ENCODE measurements at regions not wholly inside any gene's neighbourhood (a gene's known extent, or its start where the extent isn't known, plus 50 kb on each side); places are given as distances from the start of the nearest gene placed in this dataset.

- TF ChIP-seq CTCF (IDR thresholded peaks at IDR 0.05; ENCODE audit: low read length) (no peak), EZH2phosphoT487 (IDR thresholded peaks at IDR 0.05; ENCODE audit: low read length) (no peak), EZH2 (optimal IDR thresholded peaks at IDR 0.05; ENCODE audit: low read depth, low read length) (no peak)
- no peak overlapping the region for H3K4me3 ChIP-seq (ENCODE audit: low read length)
- H3K36me3 ChIP-seq (replicated peaks; ENCODE audit: insufficient read depth, low read length) = no peaks in the 10 kb centered on the region
- H3K9ac ChIP-seq (ENCODE audit: low read length) = no peak overlapping the region
- DNase-seq = no peak
- H4K20me1 ChIP-seq (ENCODE audit: insufficient read depth, low read length) = no peaks in the 10 kb centered on the region
- no peaks in the 10 kb centered on the region for H3F3A ChIP-seq (ENCODE audit: insufficient read depth, low read length)
- H3K27me3 ChIP-seq (replicated peaks; ENCODE audit: insufficient read depth, low read length) = no peaks in the 10 kb centered on the region
- H3K9me3 ChIP-seq (replicated peaks; ENCODE audit: insufficient read depth, low read length) = no peaks in the 10 kb centered on the region
- no peak overlapping the region for H2AFZ ChIP-seq (ENCODE audit: low read length)
- no peaks in the 10 kb centered on the region for H3K9me2 ChIP-seq (replicated peaks; ENCODE audit: insufficient read depth, low read length)
- H3K4me1 ChIP-seq (ENCODE audit: low read length) = 0 out of 2 replicates have a peak, but pooled peaks cover 6% of the 10 kb centered on the region
- no peak overlapping the region for H3K4me2 ChIP-seq (ENCODE audit: low read depth, low read length)
- H3K79me2 ChIP-seq (ENCODE audit: low read length) = no peaks in the 10 kb centered on the region
- no peak overlapping the region for H3K27ac ChIP-seq (ENCODE audit: low read length)
Measured at GRCh38 chr10:113364227-113364626, 188.6 kb upstream of the HABP2 start.

- DNase-seq = no peak
- no peaks in the 10 kb centered on the region for H3K27me3 ChIP-seq (replicated peaks; ENCODE audit: insufficient read depth, low read length)
- H3K27ac ChIP-seq (ENCODE audit: low read length) = no peak overlapping the region
- H3K36me3 ChIP-seq (replicated peaks; ENCODE audit: insufficient read depth, low read length) = no peaks in the 10 kb centered on the region
- H4K20me1 ChIP-seq (ENCODE audit: insufficient read depth, low read length) = no peaks in the 10 kb centered on the region
- no peaks in the 10 kb centered on the region for H3K79me2 ChIP-seq (ENCODE audit: low read length)
- H2AFZ ChIP-seq (ENCODE audit: low read length) = no peak overlapping the region
- H3K9me3 ChIP-seq (replicated peaks; ENCODE audit: insufficient read depth, low read length) = no peaks in the 10 kb centered on the region
- no peaks in the 10 kb centered on the region for H3K9me2 ChIP-seq (replicated peaks; ENCODE audit: insufficient read depth, low read length)
- H3K4me2 ChIP-seq (ENCODE audit: low read depth, low read length) = no peak overlapping the region
- TF ChIP-seq EZH2 (optimal IDR thresholded peaks at IDR 0.05; ENCODE audit: low read depth, low read length) = no peak
- TF ChIP-seq CTCF (IDR thresholded peaks at IDR 0.05; ENCODE audit: low read length) = no peak
- TF ChIP-seq EZH2phosphoT487 (IDR thresholded peaks at IDR 0.05; ENCODE audit: low read length) = no peak
- no peaks in the 10 kb centered on the region for H3K4me1 ChIP-seq (ENCODE audit: low read length)
- H3K9ac ChIP-seq (ENCODE audit: low read length) = no peak overlapping the region
- H3K4me3 ChIP-seq (ENCODE audit: low read length) = no peak overlapping the region
- no peaks in the 10 kb centered on the region for H3F3A ChIP-seq (ENCODE audit: insufficient read depth, low read length)
Measured at GRCh38 chr10:113368666-113369364, 184.0 kb upstream of the HABP2 start.

GRCh38 chr10:113369365-113369694 lies 183.5 kb upstream of the HABP2 start:
- no peak overlapping the region for H3K4me2 ChIP-seq (ENCODE audit: low read depth, low read length)
- H3K36me3 ChIP-seq (replicated peaks; ENCODE audit: insufficient read depth, low read length) = no peaks in the 10 kb centered on the region
- H3F3A ChIP-seq (ENCODE audit: insufficient read depth, low read length) = no peaks in the 10 kb centered on the region
- H2AFZ ChIP-seq (ENCODE audit: low read length) = no peak overlapping the region
- H3K9ac ChIP-seq (ENCODE audit: low read length) = no peak overlapping the region
- H3K9me2 ChIP-seq (replicated peaks; ENCODE audit: insufficient read depth, low read length) = no peaks in the 10 kb centered on the region
- H3K79me2 ChIP-seq (ENCODE audit: low read length) = no peaks in the 10 kb centered on the region
- H3K27ac ChIP-seq (ENCODE audit: low read length) = no peak overlapping the region
- no peaks in the 10 kb centered on the region for H3K9me3 ChIP-seq (replicated peaks; ENCODE audit: insufficient read depth, low read length)
- DNase-seq = no peak
- no peaks in the 10 kb centered on the region for H4K20me1 ChIP-seq (ENCODE audit: insufficient read depth, low read length)
- no peak overlapping the region for H3K4me3 ChIP-seq (ENCODE audit: low read length)
- no peaks in the 10 kb centered on the region for H3K27me3 ChIP-seq (replicated peaks; ENCODE audit: insufficient read depth, low read length)
- H3K4me1 ChIP-seq (ENCODE audit: low read length) = no peaks in the 10 kb centered on the region
- TF ChIP-seq EZH2 (optimal IDR thresholded peaks at IDR 0.05; ENCODE audit: low read depth, low read length) = no peak

GRCh38 chr10:113376428-113376827 lies 176.4 kb upstream of the HABP2 start:
- TF ChIP-seq EZH2 (optimal IDR thresholded peaks at IDR 0.05; ENCODE audit: low read depth, low read length) (no peak), EZH2phosphoT487 (IDR thresholded peaks at IDR 0.05; ENCODE audit: low read length) (no peak), CTCF (IDR thresholded peaks at IDR 0.05; ENCODE audit: low read length) (no peak)
- no peaks in the 10 kb centered on the region for H3K9me2 ChIP-seq (replicated peaks; ENCODE audit: insufficient read depth, low read length)
- no peaks in the 10 kb centered on the region for H3K79me2 ChIP-seq (ENCODE audit: low read length)
- H3F3A ChIP-seq (ENCODE audit: insufficient read depth, low read length) = 0 out of 2 replicates have a peak, but pooled peaks cover under 1% of the 10 kb centered on the region
- H3K27me3 ChIP-seq (replicated peaks; ENCODE audit: insufficient read depth, low read length) = no peaks in the 10 kb centered on the region
- no peak overlapping the region for H2AFZ ChIP-seq (ENCODE audit: low read length)
- no peaks in the 10 kb centered on the region for H3K36me3 ChIP-seq (replicated peaks; ENCODE audit: insufficient read depth, low read length)
- H3K4me3 ChIP-seq (ENCODE audit: low read length) = no peak overlapping the region
- H3K27ac ChIP-seq (ENCODE audit: low read length) = no peak overlapping the region
- no peak overlapping the region for H3K9ac ChIP-seq (ENCODE audit: low read length)
- no peaks in the 10 kb centered on the region for H3K9me3 ChIP-seq (replicated peaks; ENCODE audit: insufficient read depth, low read length)
- no peaks in the 10 kb centered on the region for H4K20me1 ChIP-seq (ENCODE audit: insufficient read depth, low read length)
- no peak overlapping the region for H3K4me2 ChIP-seq (ENCODE audit: low read depth, low read length)
- DNase-seq = no peak
- H3K4me1 ChIP-seq (ENCODE audit: low read length) = peaks cover 5% of the 10 kb centered on the region

Measured in MM.1S (cell line).